Testis (tissue), 2 donors: ENCODE measurements at regions not wholly inside any gene's neighbourhood (a gene's known extent, or its start where the extent isn't known, plus 50 kb on each side); places are given as distances from the start of the nearest gene placed in this dataset.

ENCODE experiments used
- POLR2A ChIP-seq: fragments of 450-650 bp; IDR thresholded peaks from one replicate; pipeline ENCODE4 v1.6.1; 2017; ENCODE audit warnings: antibody characterized with exemption, mild to moderate bottlenecking, moderate library complexity
- TF ChIP-seq, protein P1 (sequence below), 3 experiments: fragments of 450-650 bp in 2 of 3; fragments of 200-600 bp in 1 of 3; sonication (generic) in 1 of 3; IDR thresholded peaks; one replicate each; pipeline ENCODE4 v1.5.1; 2016 to 2019; ENCODE audit warnings: antibody characterized with exemption in 3 of 3, mild to moderate bottlenecking in 2 of 3, moderate library complexity in 1 of 3

GRCh38 chr12:86950043-86950442 is 693.9 kb upstream of the MGAT4C start:
- TF ChIP-seq, protein P1, sequence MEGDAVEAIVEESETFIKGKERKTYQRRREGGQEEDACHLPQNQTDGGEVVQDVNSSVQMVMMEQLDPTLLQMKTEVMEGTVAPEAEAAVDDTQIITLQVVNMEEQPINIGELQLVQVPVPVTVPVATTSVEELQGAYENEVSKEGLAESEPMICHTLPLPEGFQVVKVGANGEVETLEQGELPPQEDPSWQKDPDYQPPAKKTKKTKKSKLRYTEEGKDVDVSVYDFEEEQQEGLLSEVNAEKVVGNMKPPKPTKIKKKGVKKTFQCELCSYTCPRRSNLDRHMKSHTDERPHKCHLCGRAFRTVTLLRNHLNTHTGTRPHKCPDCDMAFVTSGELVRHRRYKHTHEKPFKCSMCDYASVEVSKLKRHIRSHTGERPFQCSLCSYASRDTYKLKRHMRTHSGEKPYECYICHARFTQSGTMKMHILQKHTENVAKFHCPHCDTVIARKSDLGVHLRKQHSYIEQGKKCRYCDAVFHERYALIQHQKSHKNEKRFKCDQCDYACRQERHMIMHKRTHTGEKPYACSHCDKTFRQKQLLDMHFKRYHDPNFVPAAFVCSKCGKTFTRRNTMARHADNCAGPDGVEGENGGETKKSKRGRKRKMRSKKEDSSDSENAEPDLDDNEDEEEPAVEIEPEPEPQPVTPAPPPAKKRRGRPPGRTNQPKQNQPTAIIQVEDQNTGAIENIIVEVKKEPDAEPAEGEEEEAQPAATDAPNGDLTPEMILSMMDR (IDR thresholded peaks at IDR 0.05), result no peak
- no peak for TF ChIP-seq POLR2A
